OCI-LY7 (cell line): ENCODE measurements at regions not wholly inside any gene's neighbourhood (a gene's known extent, or its start where the extent isn't known, plus 50 kb on each side); places are given as distances from the start of the nearest gene placed in this dataset.

ENCODE experiments used
- BruUV-seq: library from RNA; stranded (reverse); fragments of 400-500 nt; replicated peaks from 2 replicates; lab custom pipeline; 2021; lab: Mats Ljungman, UMichigan
- CTCF ChIA-PET: fragments of 300-600 bp; sonication (Branson Sonifier 250); formaldehyde crosslinking; loops from one replicate; lab custom pipeline; 2022; ENCODE audit warnings: antibody characterized with exemption; ENCODE audit not compliant: unreplicated experiment; lab: Charles Lee
- POLR2A ChIA-PET: fragments of 300-600 bp; sonication (Branson Sonifier 250); formaldehyde crosslinking; loops from one replicate; lab custom pipeline; 2022; ENCODE audit warnings: antibody characterized with exemption; lab: Charles Lee
- DNase-seq: peaks from one replicate; pipeline ENCODE4 v3.0.0-alpha.2; 2015; ENCODE audit warnings: low spot score
- H2AFZ ChIP-seq: fragments of 200-600 bp; sonication (generic), shearing (Covaris generic); 2 replicates; pipeline ENCODE4 v1.6.1; 2014; ENCODE audit warnings: mild to moderate bottlenecking, antibody characterized with exemption, low read length, moderate library complexity
- H3K27ac ChIP-seq: fragments of 200-600 bp; sonication (generic); 2 replicates; pipeline ENCODE4 v1.5.1; 2014; ENCODE audit warnings: mixed run types, low read depth, mild to moderate bottlenecking, moderate library complexity, low read length, inconsistent platforms; ENCODE audit not compliant: poor library complexity, severe bottlenecking
- H3K36me3 ChIP-seq: fragments of 200-600 bp; sonication (generic); 2 replicates; pipeline ENCODE4 v1.6.1; 2014; ENCODE audit warnings: mild to moderate bottlenecking, antibody characterized with exemption, low read length, moderate library complexity, mixed read lengths; ENCODE audit not compliant: insufficient read depth
- H3K4me1 ChIP-seq: fragments of 200-600 bp; sonication (generic); 2 replicates; pipeline ENCODE4 v1.5.1; 2014; ENCODE audit warnings: mild to moderate bottlenecking, low read length; ENCODE audit not compliant: insufficient read depth, poor library complexity, severe bottlenecking
- H3K4me2 ChIP-seq: fragments of 200-600 bp; sonication (generic); 2 replicates; pipeline ENCODE4 v1.6.1; 2014; ENCODE audit warnings: mild to moderate bottlenecking, low read length
- H3K4me3 ChIP-seq: fragments of 200-600 bp; sonication (generic); 2 replicates; pipeline ENCODE4 v1.5.1; 2014; ENCODE audit warnings: mild to moderate bottlenecking, low read depth, low read length; ENCODE audit not compliant: poor library complexity, severe bottlenecking
- H3K79me2 ChIP-seq: fragments of 200-600 bp; sonication (generic); 2 replicates; pipeline ENCODE4 v1.6.1; 2016; ENCODE audit warnings: low read depth, mild to moderate bottlenecking, low read length, moderate library complexity, mixed read lengths; ENCODE audit not compliant: insufficient read depth
- H3K9me2 ChIP-seq: fragments of 200-600 bp; sonication (generic); 2 replicates; pipeline ENCODE4 v1.6.1; 2016; ENCODE audit warnings: mild to moderate bottlenecking, low read length, mixed read lengths; ENCODE audit not compliant: insufficient read depth
- H3K9me3 ChIP-seq: fragments of 200-600 bp; sonication (generic); 2 replicates; pipeline ENCODE4 v1.6.1; 2014; ENCODE audit warnings: mild to moderate bottlenecking, mixed run types, low read length, mixed read lengths
- H4K20me1 ChIP-seq: fragments of 200-600 bp; sonication (generic); 2 replicates; pipeline ENCODE4 v1.6.1; 2014; ENCODE audit warnings: mild to moderate bottlenecking, antibody characterized with exemption, low read length, moderate library complexity, mixed read lengths; ENCODE audit not compliant: insufficient read depth
- CTCF ChIP-seq: fragments of 200-600 bp; sonication (generic); conservative IDR thresholded peaks from 2 replicates; pipeline ENCODE4 v1.5.1; 2014; ENCODE audit warnings: mild to moderate bottlenecking, antibody characterized with exemption, low read length, moderate library complexity, mixed read lengths
- EZH2phosphoT487 ChIP-seq: fragments of 200-600 bp; sonication (generic); IDR thresholded peaks from 2 replicates; pipeline ENCODE4 v1.6.1; 2018; ENCODE audit warnings: low read depth, borderline replicate concordance, mild to moderate bottlenecking, mixed run types, antibody characterized with exemption, low read length, moderate library complexity, mixed read lengths
- intact Hi-C: fragments of 100-400 bp; cut with micrococcal nuclease; formaldehyde crosslinking; loops from one replicate; pipeline ENCODE4 v1.10.0; 2022; ENCODE audit not compliant: unreplicated experiment

- H3K27ac ChIP-seq: no peak overlapping the region
- no peaks in the 10 kb centered on the region for H4K20me1 ChIP-seq
- BruUV-seq: no TSS peak
- H3K4me1 ChIP-seq: no peaks in the 10 kb centered on the region
- no peak overlapping the region for H3K4me3 ChIP-seq
- intact Hi-C loops: no loop called here
- no peaks in the 10 kb centered on the region for H3K79me2 ChIP-seq
- no peaks in the 10 kb centered on the region for H3K9me2 ChIP-seq
- no peak for TF ChIP-seq EZH2phosphoT487
- no peak for TF ChIP-seq CTCF
- no peak for DNase-seq
- H2AFZ ChIP-seq: no peak overlapping the region
- no peaks in the 10 kb centered on the region for H3K36me3 ChIP-seq
- H3K4me2 ChIP-seq: no peak overlapping the region
- CTCF ChIA-PET: no interaction called here
- no peaks in the 10 kb centered on the region for H3K9me3 ChIP-seq
- POLR2A ChIA-PET: interaction anchor here (0.6 kb wide), 1 partner anchor 129 kb away, joined by 3 read pairs; no protein-coding TSS in a partner anchor
Measured at GRCh38 chr4:144531841-144532240, 114.1 kb upstream of the HHIP start.

- no peaks in the 10 kb centered on the region for H3K79me2 ChIP-seq
- no peak overlapping the region for H3K4me3 ChIP-seq
- CTCF ChIA-PET: no interaction called here
- DNase-seq: no peak
- H3K9me3 ChIP-seq: no peaks in the 10 kb centered on the region
- BruUV-seq: no TSS peak
- H3K36me3 ChIP-seq: no peaks in the 10 kb centered on the region
- H3K27ac ChIP-seq: no peak overlapping the region
- no peaks in the 10 kb centered on the region for H3K9me2 ChIP-seq
- no peak overlapping the region for H2AFZ ChIP-seq
- no peaks in the 10 kb centered on the region for H4K20me1 ChIP-seq
- no peaks in the 10 kb centered on the region for H3K4me1 ChIP-seq
- POLR2A ChIA-PET: interaction anchor here (0.8 kb wide), 1 partner anchor 112 kb away, joined by 3 read pairs; no protein-coding TSS in a partner anchor
- intact Hi-C loops: no loop called here
- TF ChIP-seq CTCF: no peak
- no peak for TF ChIP-seq EZH2phosphoT487
- H3K4me2 ChIP-seq: no peak overlapping the region
Measured at GRCh38 chr4:144547678-144548298, 98.2 kb upstream of the HHIP start.

- no TSS peak for BruUV-seq
- Histone ChIP-seq H4K20me1 (no peaks in the 10 kb centered on the region), H3K79me2 (no peaks in the 10 kb centered on the region), H2AFZ (no peak overlapping the region), H3K4me3 (no peak overlapping the region), H3K4me1 (no peaks in the 10 kb centered on the region), H3K9me2 (no peaks in the 10 kb centered on the region), H3K27ac (no peak overlapping the region), H3K9me3 (no peaks in the 10 kb centered on the region), H3K4me2 (no peak overlapping the region), H3K36me3 (no peaks in the 10 kb centered on the region)
- DNase-seq: no peak
- ChIA-PET CTCF (no interaction called here), POLR2A (no interaction called here)
- TF ChIP-seq EZH2phosphoT487: no peak
- TF ChIP-seq CTCF: no peak
- intact Hi-C loops: no loop called here
Measured at GRCh38 chr4:144556636-144557035, 89.3 kb upstream of the HHIP start.
